ENCODE measurements at regions not wholly inside any gene's neighbourhood (a gene's known extent, or its start where the extent isn't known, plus 50 kb on each side); places are given as distances from the start of the nearest gene placed in this dataset.
"Not testable (repeated sequence)": the region's sequence is repeated elsewhere in the genome, so short reads cannot be mapped to it uniquely, and the experiment has no call there.

GRCh38 chr4:100906973-100907372 lies 389.2 kb upstream of the EMCN start:
- DNase-seq (ENCODE audit: low spot score) = no peak

- not testable (repeated sequence) for DNase-seq (ENCODE audit: low spot score)
Observed at GRCh38 chr4:100900945-100901344, 383.1 kb upstream of the EMCN start.

GRCh38 chr4:100900134-100900533 lies 382.3 kb upstream of the EMCN start:
- no peak for DNase-seq (ENCODE audit: low spot score)

GRCh38 chr4:100898844-100899243 lies 381.0 kb upstream of the EMCN start:
- DNase-seq (ENCODE audit: low spot score) = no peak

- DNase-seq (ENCODE audit: low spot score) = peak; percentile 20
Observed at GRCh38 chr4:100895556-100896197, 377.9 kb upstream of the EMCN start.

GRCh38 chr4:100894339-100894870 lies 376.6 kb upstream of the EMCN start:
- DNase-seq (ENCODE audit: low spot score) = no peak

GRCh38 chr4:100891808-100892207 lies 374.0 kb upstream of the EMCN start:
- no peak for DNase-seq (ENCODE audit: low spot score)

GRCh38 chr4:100889898-100890297 lies 372.1 kb upstream of the EMCN start:
- no peak for DNase-seq (ENCODE audit: low spot score)

- no peak for DNase-seq (ENCODE audit: low spot score)
Observed at GRCh38 chr4:100889401-100889800, 371.6 kb upstream of the EMCN start.

GRCh38 chr4:100882661-100883060 lies 364.8 kb upstream of the EMCN start:
- no peak for DNase-seq (ENCODE audit: low spot score)

- DNase-seq (ENCODE audit: low spot score) = no peak
Observed at GRCh38 chr4:100881283-100881682, 363.5 kb upstream of the EMCN start.

- no peak for DNase-seq (ENCODE audit: low spot score)
Observed at GRCh38 chr4:100880011-100880410, 362.2 kb upstream of the EMCN start.

GRCh38 chr4:100879471-100879870 lies 361.6 kb upstream of the EMCN start:
- no peak for DNase-seq (ENCODE audit: low spot score)

- no peak for DNase-seq (ENCODE audit: low spot score)
Observed at GRCh38 chr4:100876546-100876945, 358.7 kb upstream of the EMCN start.

- no peak for DNase-seq (ENCODE audit: low spot score)
Observed at GRCh38 chr4:100875296-100876068, 357.7 kb upstream of the EMCN start.

GRCh38 chr4:100872811-100873210 lies 355.0 kb upstream of the EMCN start:
- no peak for DNase-seq (ENCODE audit: low spot score)

GRCh38 chr4:100870940-100871772 lies 353.3 kb upstream of the EMCN start:
- DNase-seq (ENCODE audit: low spot score) = no peak

GRCh38 chr4:100869276-100869675 lies 351.5 kb upstream of the EMCN start:
- no peak for DNase-seq (ENCODE audit: low spot score)

- DNase-seq (ENCODE audit: low spot score) = not testable (repeated sequence)
Observed at GRCh38 chr4:100868281-100868680, 350.5 kb upstream of the EMCN start.

GRCh38 chr4:100852326-100852725 lies 334.5 kb upstream of the EMCN start:
- no peak for DNase-seq (ENCODE audit: low spot score)

- DNase-seq (ENCODE audit: low spot score) = no peak
Observed at GRCh38 chr4:100849319-100849718, 331.5 kb upstream of the EMCN start.

- no peak for DNase-seq (ENCODE audit: low spot score)
Observed at GRCh38 chr4:100848841-100849240, 331.0 kb upstream of the EMCN start.

GRCh38 chr4:100843910-100844309 lies 326.1 kb upstream of the EMCN start:
- DNase-seq (ENCODE audit: low spot score) = no peak
